Superior temporal gyrus (tissue), 1 donor: ENCODE measurements at regions not wholly inside any gene's neighbourhood (a gene's known extent, or its start where the extent isn't known, plus 50 kb on each side); places are given as distances from the start of the nearest gene placed in this dataset.
"Not testable (repeated sequence)": the region's sequence is repeated elsewhere in the genome, so short reads cannot be mapped to it uniquely, and the experiment has no call there.

ENCODE experiments used
- DNase-seq: peaks from one replicate; pipeline ENCODE4 v3.0.0-alpha.2; 2016; ENCODE audit errors: extremely low spot score

GRCh38 chr4:174069848-174070330, 213.6 kb downstream of the FBXO8 start:
- no peak for DNase-seq

- DNase-seq: peak; percentile 11
These were observed 216.8 kb downstream of the FBXO8 start for GRCh38 chr4:174066611-174067205.

- no peak for DNase-seq
These were observed 220.6 kb downstream of the FBXO8 start for GRCh38 chr4:174062831-174063230.

- DNase-seq: no peak
These were observed 222.4 kb downstream of the FBXO8 start for GRCh38 chr4:174061026-174061425.

- DNase-seq: no peak
These were observed 224.6 kb downstream of the FBXO8 start for GRCh38 chr4:174058846-174059245.

GRCh38 chr4:174056959-174057358, 226.5 kb downstream of the FBXO8 start:
- no peak for DNase-seq

- no peak for DNase-seq
These were observed 228.1 kb downstream of the FBXO8 start for GRCh38 chr4:174055344-174055743.

- DNase-seq: no peak
These were observed 229.6 kb downstream of the FBXO8 start for GRCh38 chr4:174053895-174054294.

- no peak for DNase-seq
These were observed 236.1 kb downstream of the FBXO8 start for GRCh38 chr4:174047363-174047762.

GRCh38 chr4:174045829-174046228, 237.6 kb downstream of the FBXO8 start:
- not testable (repeated sequence) for DNase-seq

- no peak for DNase-seq
These were observed 238.1 kb downstream of the FBXO8 start for GRCh38 chr4:174045381-174045780.

- DNase-seq: no peak
These were observed 241.8 kb downstream of the FBXO8 start for GRCh38 chr4:174041555-174042105.

GRCh38 chr4:174040287-174040686, 243.2 kb downstream of the FBXO8 start:
- no peak for DNase-seq

GRCh38 chr4:174038481-174038880, 245.0 kb downstream of the FBXO8 start:
- no peak for DNase-seq

- no peak for DNase-seq
These were observed 245.8 kb downstream of the FBXO8 start for GRCh38 chr4:174037631-174038030.

GRCh38 chr4:174037049-174037448, 246.4 kb downstream of the FBXO8 start:
- no peak for DNase-seq

- DNase-seq: no peak
These were observed 246.9 kb downstream of the FBXO8 start for GRCh38 chr4:174036576-174036975.

- no peak for DNase-seq
These were observed 247.4 kb downstream of the FBXO8 start for GRCh38 chr4:174036111-174036510.

- no peak for DNase-seq
These were observed 259.8 kb downstream of the FBXO8 start for GRCh38 chr4:174023641-174024040.

GRCh38 chr4:174018236-174018635, 265.2 kb downstream of the FBXO8 start:
- DNase-seq: no peak

- DNase-seq: no peak
These were observed 267.2 kb downstream of the FBXO8 start for GRCh38 chr4:174016251-174016650.

GRCh38 chr4:174012886-174013259, 270.6 kb downstream of the FBXO8 start:
- DNase-seq: no peak

- no peak for DNase-seq
These were observed 271.2 kb downstream of the FBXO8 start for GRCh38 chr4:174012135-174012885.
